ENCODE measurements at regions not wholly inside any gene's neighbourhood (a gene's known extent, or its start where the extent isn't known, plus 50 kb on each side); places are given as distances from the start of the nearest gene placed in this dataset.

DNA sequence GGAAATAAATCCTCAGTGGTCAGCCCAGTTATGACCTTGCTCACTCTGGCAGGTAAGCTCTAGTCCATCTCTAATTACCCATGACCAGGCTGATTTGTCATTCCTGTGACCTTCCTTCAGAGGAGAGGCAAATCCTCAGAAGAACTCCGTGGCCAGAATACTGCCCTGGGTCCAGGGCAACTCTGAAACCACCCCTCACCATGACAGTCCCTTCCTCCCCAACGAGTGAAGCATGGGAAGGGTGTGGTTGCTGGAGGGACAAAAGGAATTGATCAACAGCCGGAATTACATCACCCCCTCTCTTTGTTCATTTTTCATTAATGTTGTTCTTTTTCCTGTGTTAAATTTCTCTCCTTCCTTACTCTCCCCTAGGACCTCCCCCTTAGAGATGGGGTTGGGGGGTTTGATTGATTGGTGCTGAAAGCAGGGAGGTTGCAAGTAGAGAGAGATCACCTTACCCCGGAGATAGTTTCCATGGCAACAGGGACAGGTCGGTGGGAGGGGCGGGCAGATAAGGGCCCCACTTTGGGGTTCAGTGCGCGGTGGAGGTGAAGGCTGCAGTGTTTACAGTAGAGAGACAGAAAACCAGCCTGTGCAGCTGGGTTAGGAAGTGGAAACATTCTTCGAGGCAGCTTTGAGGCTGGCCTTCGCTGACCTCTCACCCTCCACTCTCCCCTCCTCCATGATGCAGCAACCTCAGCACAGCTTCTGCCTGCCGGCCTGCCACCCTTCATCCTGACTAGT, 647.4 kb downstream of the BCOR start:
- TF ChIP-seq, protein P1, sequence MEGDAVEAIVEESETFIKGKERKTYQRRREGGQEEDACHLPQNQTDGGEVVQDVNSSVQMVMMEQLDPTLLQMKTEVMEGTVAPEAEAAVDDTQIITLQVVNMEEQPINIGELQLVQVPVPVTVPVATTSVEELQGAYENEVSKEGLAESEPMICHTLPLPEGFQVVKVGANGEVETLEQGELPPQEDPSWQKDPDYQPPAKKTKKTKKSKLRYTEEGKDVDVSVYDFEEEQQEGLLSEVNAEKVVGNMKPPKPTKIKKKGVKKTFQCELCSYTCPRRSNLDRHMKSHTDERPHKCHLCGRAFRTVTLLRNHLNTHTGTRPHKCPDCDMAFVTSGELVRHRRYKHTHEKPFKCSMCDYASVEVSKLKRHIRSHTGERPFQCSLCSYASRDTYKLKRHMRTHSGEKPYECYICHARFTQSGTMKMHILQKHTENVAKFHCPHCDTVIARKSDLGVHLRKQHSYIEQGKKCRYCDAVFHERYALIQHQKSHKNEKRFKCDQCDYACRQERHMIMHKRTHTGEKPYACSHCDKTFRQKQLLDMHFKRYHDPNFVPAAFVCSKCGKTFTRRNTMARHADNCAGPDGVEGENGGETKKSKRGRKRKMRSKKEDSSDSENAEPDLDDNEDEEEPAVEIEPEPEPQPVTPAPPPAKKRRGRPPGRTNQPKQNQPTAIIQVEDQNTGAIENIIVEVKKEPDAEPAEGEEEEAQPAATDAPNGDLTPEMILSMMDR (IDR thresholded peaks at IDR 0.05), result no peak
- TF ChIP-seq EP300 (IDR thresholded peaks at IDR 0.05) (no peak), POLR2A (IDR thresholded peaks at IDR 0.05) (no peak)

Data from ovary (tissue), 3 donors.